Lower leg skin (tissue), 3 donors: ENCODE measurements at regions not wholly inside any gene's neighbourhood (a gene's known extent, or its start where the extent isn't known, plus 50 kb on each side); places are given as distances from the start of the nearest gene placed in this dataset.

Experiments
- POLR2A ChIP-seq, 2 donors: fragments of 450-650 bp; IDR thresholded peaks; one replicate each; pipeline ENCODE4 v1.6.1; 2016 to 2017; ENCODE audit warnings: antibody characterized with exemption in 2 of 2, mild to moderate bottlenecking in 1 of 2, moderate library complexity in 1 of 2
- TF ChIP-seq, protein P1 (sequence below), 3 donors: fragments of 450-650 bp; IDR thresholded peaks; one replicate each; pipeline ENCODE4 v1.5.1; 2016; ENCODE audit warnings: antibody characterized with exemption in 3 of 3, mild to moderate bottlenecking in 3 of 3, moderate library complexity in 2 of 3

DNA sequence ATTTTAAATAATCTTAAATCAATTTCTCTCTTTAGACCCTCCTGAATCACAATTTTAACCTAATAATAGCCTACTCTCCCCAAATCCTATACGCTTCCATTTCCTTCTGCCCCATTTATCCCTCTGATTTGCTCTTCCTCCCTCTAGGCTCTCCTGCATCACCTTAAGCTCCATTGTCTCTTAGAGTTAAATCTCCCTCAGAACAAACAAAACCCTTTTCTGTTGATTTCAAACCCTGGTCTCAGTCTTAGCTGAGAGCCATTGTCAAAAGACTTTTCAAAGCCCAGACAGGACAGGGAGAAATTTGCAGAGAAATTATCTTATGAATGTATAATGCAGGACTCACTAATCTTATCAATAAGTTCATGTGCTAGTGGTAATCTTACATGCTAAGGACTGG is 106.1 kb downstream of the C12orf75 start:
- TF ChIP-seq, protein P1, sequence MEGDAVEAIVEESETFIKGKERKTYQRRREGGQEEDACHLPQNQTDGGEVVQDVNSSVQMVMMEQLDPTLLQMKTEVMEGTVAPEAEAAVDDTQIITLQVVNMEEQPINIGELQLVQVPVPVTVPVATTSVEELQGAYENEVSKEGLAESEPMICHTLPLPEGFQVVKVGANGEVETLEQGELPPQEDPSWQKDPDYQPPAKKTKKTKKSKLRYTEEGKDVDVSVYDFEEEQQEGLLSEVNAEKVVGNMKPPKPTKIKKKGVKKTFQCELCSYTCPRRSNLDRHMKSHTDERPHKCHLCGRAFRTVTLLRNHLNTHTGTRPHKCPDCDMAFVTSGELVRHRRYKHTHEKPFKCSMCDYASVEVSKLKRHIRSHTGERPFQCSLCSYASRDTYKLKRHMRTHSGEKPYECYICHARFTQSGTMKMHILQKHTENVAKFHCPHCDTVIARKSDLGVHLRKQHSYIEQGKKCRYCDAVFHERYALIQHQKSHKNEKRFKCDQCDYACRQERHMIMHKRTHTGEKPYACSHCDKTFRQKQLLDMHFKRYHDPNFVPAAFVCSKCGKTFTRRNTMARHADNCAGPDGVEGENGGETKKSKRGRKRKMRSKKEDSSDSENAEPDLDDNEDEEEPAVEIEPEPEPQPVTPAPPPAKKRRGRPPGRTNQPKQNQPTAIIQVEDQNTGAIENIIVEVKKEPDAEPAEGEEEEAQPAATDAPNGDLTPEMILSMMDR (IDR thresholded peaks at IDR 0.05) = no peak
- TF ChIP-seq POLR2A (IDR thresholded peaks at IDR 0.05) = no peak
